ENCODE measurements at regions not wholly inside any gene's neighbourhood (a gene's known extent, or its start where the extent isn't known, plus 50 kb on each side); places are given as distances from the start of the nearest gene placed in this dataset.
"Not testable (repeated sequence)": the region's sequence is repeated elsewhere in the genome, so short reads cannot be mapped to it uniquely, and the experiment has no call there.

DNA sequence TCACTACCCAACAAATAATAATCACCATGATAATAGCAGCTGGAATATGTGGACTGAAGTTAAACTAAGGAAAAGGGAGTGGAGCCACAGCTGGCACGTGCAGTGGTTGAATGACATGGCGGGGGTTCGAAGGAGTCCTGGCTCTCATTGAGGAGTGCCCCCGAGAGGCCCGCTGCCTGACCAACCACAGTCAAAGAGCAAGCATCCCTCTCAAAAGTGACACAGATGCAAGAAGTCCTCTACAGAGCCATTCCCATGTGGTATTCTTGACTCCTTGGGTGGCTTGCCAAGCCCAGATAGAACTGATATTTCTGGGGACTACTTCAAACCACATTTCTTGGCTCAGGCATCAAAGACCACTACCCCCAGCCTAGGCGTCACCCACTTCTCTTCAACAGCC, 405.1 kb downstream of the TNS1 start:
- H3K79me2 ChIP-seq (ENCODE audit: control insufficient read depth, insufficient read depth, low read length): no peaks in the 10 kb centered on the region
- no peak overlapping the region for H3K4me3 ChIP-seq (ENCODE audit: low read length)
- no peaks in the 10 kb centered on the region for H3K36me3 ChIP-seq (ENCODE audit: control insufficient read depth, insufficient read depth, low read length)
- no peak overlapping the region for H3K9ac ChIP-seq (ENCODE audit: low read length)
- H3K4ac ChIP-seq (ENCODE audit: low read depth, low read length): no peak overlapping the region
- no peak overlapping the region for H4K5ac ChIP-seq (ENCODE audit: low read length)
- no peaks in the 10 kb centered on the region for H3K27me3 ChIP-seq (ENCODE audit: insufficient read depth, low read length, poor library complexity)
- WGBS (ENCODE audit: extremely low coverage, insufficient coverage, low lambda C conversion rate): no CpG with 5 or more reads among the region's 6 CpGs
- no peak overlapping the region for H2BK5ac ChIP-seq (ENCODE audit: low read length)
- H3K27ac ChIP-seq (ENCODE audit: low read depth, low read length): no peak overlapping the region
- no peaks in the 10 kb centered on the region for H3K79me1 ChIP-seq (ENCODE audit: low read length)
- H2BK15ac ChIP-seq (replicated peaks; ENCODE audit: low read depth): no peak overlapping the region
- no peak overlapping the region for H3K23ac ChIP-seq (ENCODE audit: low read length)
- H3K4me1 ChIP-seq (ENCODE audit: control insufficient read depth, low read depth, low read length): peaks cover 2% of the 10 kb centered on the region
- no peak overlapping the region for H2AK5ac ChIP-seq (ENCODE audit: low read length)
- no peak overlapping the region for H2BK120ac ChIP-seq (ENCODE audit: low read depth, low read length)
- H3K56ac ChIP-seq (ENCODE audit: low read length): no peak overlapping the region
- no peak overlapping the region for H4K8ac ChIP-seq (ENCODE audit: low read depth, low read length)
- no peak overlapping the region for H3K18ac ChIP-seq (ENCODE audit: low read length)
- no peak overlapping the region for H3K4me2 ChIP-seq (ENCODE audit: low read length)
- DNase-seq: no peak

DNA sequence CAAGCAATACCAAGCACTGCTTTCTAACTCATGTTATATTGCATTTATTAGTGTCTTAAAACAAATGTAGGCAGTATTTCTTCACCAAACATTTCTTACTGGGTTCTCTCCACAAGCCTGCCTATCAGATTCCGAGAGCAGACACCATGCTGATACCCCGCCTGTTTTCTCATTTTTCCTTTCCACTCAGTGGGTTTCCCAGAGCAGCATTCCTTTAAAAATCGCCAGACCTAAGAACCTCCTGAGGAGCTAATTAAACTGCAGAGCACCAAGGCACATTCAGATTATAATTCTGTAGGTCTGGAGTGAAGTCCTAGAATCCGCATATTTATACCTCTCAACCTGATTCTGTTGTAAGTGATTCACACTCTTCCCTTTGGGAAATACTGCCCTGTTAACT, 405.6 kb downstream of the TNS1 start:
- H2BK15ac ChIP-seq (replicated peaks; ENCODE audit: low read depth): no peak overlapping the region
- H4K8ac ChIP-seq (ENCODE audit: low read depth, low read length): no peak overlapping the region
- H3K79me2 ChIP-seq (ENCODE audit: control insufficient read depth, insufficient read depth, low read length): no peaks in the 10 kb centered on the region
- H3K4me1 ChIP-seq (ENCODE audit: control insufficient read depth, low read depth, low read length): peaks cover 2% of the 10 kb centered on the region
- H3K79me1 ChIP-seq (ENCODE audit: low read length): no peaks in the 10 kb centered on the region
- H3K9ac ChIP-seq (ENCODE audit: low read length): no peak overlapping the region
- no peak overlapping the region for H3K4me3 ChIP-seq (ENCODE audit: low read length)
- H2BK5ac ChIP-seq (ENCODE audit: low read length): no peak overlapping the region
- H3K18ac ChIP-seq (ENCODE audit: low read length): no peak overlapping the region
- H3K4me2 ChIP-seq (ENCODE audit: low read length): no peak overlapping the region
- H2BK120ac ChIP-seq (ENCODE audit: low read depth, low read length): no peak overlapping the region
- H4K5ac ChIP-seq (ENCODE audit: low read length): no peak overlapping the region
- H3K36me3 ChIP-seq (ENCODE audit: control insufficient read depth, insufficient read depth, low read length): no peaks in the 10 kb centered on the region
- no peak overlapping the region for H3K56ac ChIP-seq (ENCODE audit: low read length)
- DNase-seq: peak; percentile 47
- no peak overlapping the region for H2AK5ac ChIP-seq (ENCODE audit: low read length)
- no CpG with 5 or more reads among the region's 4 CpGs for WGBS (ENCODE audit: extremely low coverage, insufficient coverage, low lambda C conversion rate)
- H3K4ac ChIP-seq (ENCODE audit: low read depth, low read length): no peak overlapping the region
- H3K23ac ChIP-seq (ENCODE audit: low read length): no peak overlapping the region
- H3K27ac ChIP-seq (ENCODE audit: low read depth, low read length): no peak overlapping the region
- H3K27me3 ChIP-seq (ENCODE audit: insufficient read depth, low read length, poor library complexity): no peaks in the 10 kb centered on the region

DNA sequence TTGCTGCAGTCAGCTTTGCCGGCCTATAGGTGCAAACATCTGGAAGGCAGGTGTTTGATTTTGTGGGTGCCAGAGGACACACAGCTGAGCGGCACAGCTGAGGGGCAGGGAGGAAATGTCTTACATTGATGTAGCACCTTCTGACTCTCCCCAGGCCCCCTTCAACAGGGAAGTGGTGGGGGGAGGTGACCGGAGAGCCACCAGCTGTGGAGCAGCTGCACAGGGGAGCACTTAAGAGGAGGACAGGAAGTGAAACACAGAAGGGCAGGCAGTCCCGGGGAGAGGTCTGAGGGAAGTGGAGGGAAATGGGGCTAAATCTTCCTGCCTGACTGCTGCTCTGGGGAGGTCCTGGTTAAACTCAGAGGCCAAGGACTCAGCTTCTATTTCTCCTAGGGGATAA, 409.1 kb downstream of the TNS1 start:
- H3K4me2 ChIP-seq (ENCODE audit: low read length): no peak overlapping the region
- H3K18ac ChIP-seq (ENCODE audit: low read length): no peak overlapping the region
- no peaks in the 10 kb centered on the region for H3K79me2 ChIP-seq (ENCODE audit: control insufficient read depth, insufficient read depth, low read length)
- DNase-seq: peak; percentile 15
- H2BK15ac ChIP-seq (replicated peaks; ENCODE audit: low read depth): no peak overlapping the region
- no peak overlapping the region for H3K9ac ChIP-seq (ENCODE audit: low read length)
- no peak overlapping the region for H3K4ac ChIP-seq (ENCODE audit: low read depth, low read length)
- no peak overlapping the region for H3K23ac ChIP-seq (ENCODE audit: low read length)
- H3K27ac ChIP-seq (ENCODE audit: low read depth, low read length): no peak overlapping the region
- no peaks in the 10 kb centered on the region for H3K79me1 ChIP-seq (ENCODE audit: low read length)
- no CpG with 5 or more reads among the region's 4 CpGs for WGBS (ENCODE audit: extremely low coverage, insufficient coverage, low lambda C conversion rate)
- H2AK5ac ChIP-seq (ENCODE audit: low read length): no peak overlapping the region
- H2BK120ac ChIP-seq (ENCODE audit: low read depth, low read length): no peak overlapping the region
- peaks cover 2% of the 10 kb centered on the region for H3K4me1 ChIP-seq (ENCODE audit: control insufficient read depth, low read depth, low read length)
- no peaks in the 10 kb centered on the region for H3K36me3 ChIP-seq (ENCODE audit: control insufficient read depth, insufficient read depth, low read length)
- H3K27me3 ChIP-seq (ENCODE audit: insufficient read depth, low read length, poor library complexity): no peaks in the 10 kb centered on the region
- no peak overlapping the region for H4K5ac ChIP-seq (ENCODE audit: low read length)
- H3K4me3 ChIP-seq (ENCODE audit: low read length): no peak overlapping the region
- H3K56ac ChIP-seq (ENCODE audit: low read length): no peak overlapping the region
- no peak overlapping the region for H4K8ac ChIP-seq (ENCODE audit: low read depth, low read length)
- no peak overlapping the region for H2BK5ac ChIP-seq (ENCODE audit: low read length)

DNA sequence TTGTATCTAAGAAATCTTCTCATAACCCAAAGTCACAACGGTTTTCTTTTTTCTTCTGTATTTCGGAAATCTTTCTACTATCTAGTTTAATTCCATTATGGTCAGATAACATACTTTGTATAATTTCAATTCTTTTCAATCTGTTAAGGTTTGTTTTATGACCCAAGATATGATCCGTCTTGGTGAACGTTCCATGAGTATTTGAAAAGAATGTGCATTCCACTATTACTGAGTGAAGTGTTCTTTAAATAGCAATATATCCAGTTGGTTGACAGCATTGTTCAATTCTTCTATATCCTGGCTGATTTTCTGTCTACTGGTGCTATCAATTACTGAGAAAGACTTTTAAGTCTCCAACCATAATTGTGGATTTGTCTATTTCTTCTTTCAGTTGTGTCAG, 414.5 kb downstream of the TNS1 start:
- no peak overlapping the region for H4K5ac ChIP-seq (ENCODE audit: low read length)
- H3K27ac ChIP-seq (ENCODE audit: low read depth, low read length): no peak overlapping the region
- no peak overlapping the region for H4K8ac ChIP-seq (ENCODE audit: low read depth, low read length)
- H3K9ac ChIP-seq (ENCODE audit: low read length): no peak overlapping the region
- H2BK120ac ChIP-seq (ENCODE audit: low read depth, low read length): no peak overlapping the region
- H3K18ac ChIP-seq (ENCODE audit: low read length): no peak overlapping the region
- no peak for DNase-seq
- no peak overlapping the region for H3K4me2 ChIP-seq (ENCODE audit: low read length)
- H3K23ac ChIP-seq (ENCODE audit: low read length): no peak overlapping the region
- H2BK15ac ChIP-seq (replicated peaks; ENCODE audit: low read depth): no peak overlapping the region
- no peak overlapping the region for H3K4me3 ChIP-seq (ENCODE audit: low read length)
- H3K4me1 ChIP-seq (ENCODE audit: control insufficient read depth, low read depth, low read length): no peaks in the 10 kb centered on the region
- no CpG with 5 or more reads among the region's 4 CpGs for WGBS (ENCODE audit: extremely low coverage, insufficient coverage, low lambda C conversion rate)
- no peak overlapping the region for H3K56ac ChIP-seq (ENCODE audit: low read length)
- H3K79me1 ChIP-seq (ENCODE audit: low read length): no peaks in the 10 kb centered on the region
- no peak overlapping the region for H3K4ac ChIP-seq (ENCODE audit: low read depth, low read length)
- H2AK5ac ChIP-seq (ENCODE audit: low read length): no peak overlapping the region
- H3K79me2 ChIP-seq (ENCODE audit: control insufficient read depth, insufficient read depth, low read length): no peaks in the 10 kb centered on the region
- no peaks in the 10 kb centered on the region for H3K36me3 ChIP-seq (ENCODE audit: control insufficient read depth, insufficient read depth, low read length)
- no peak overlapping the region for H2BK5ac ChIP-seq (ENCODE audit: low read length)
- no peaks in the 10 kb centered on the region for H3K27me3 ChIP-seq (ENCODE audit: insufficient read depth, low read length, poor library complexity)

DNA sequence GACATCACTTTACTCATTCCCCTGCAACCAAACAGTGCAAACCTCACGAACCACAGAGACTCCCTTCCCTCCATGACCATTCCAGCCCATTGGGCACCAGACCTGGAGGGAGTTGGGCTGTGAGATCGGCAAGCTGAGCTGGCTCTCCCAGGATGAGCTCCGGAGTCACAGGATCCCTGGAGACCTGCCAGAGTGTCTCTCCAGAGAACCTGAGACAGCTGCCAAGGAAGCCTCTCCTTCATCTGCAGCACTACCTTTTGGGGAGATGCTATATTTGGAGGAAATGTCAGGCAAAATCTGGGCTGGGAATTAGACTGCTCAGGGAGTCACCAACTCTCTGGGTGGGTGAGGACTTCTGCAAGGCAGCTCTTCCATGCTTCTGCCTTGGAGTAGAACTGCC, 417.4 kb downstream of the TNS1 start:
- H3K56ac ChIP-seq (ENCODE audit: low read length): no peak overlapping the region
- no peak overlapping the region for H4K5ac ChIP-seq (ENCODE audit: low read length)
- no peak overlapping the region for H2BK5ac ChIP-seq (ENCODE audit: low read length)
- no peak overlapping the region for H2AK5ac ChIP-seq (ENCODE audit: low read length)
- no peaks in the 10 kb centered on the region for H3K79me2 ChIP-seq (ENCODE audit: control insufficient read depth, insufficient read depth, low read length)
- no peaks in the 10 kb centered on the region for H3K4me1 ChIP-seq (ENCODE audit: control insufficient read depth, low read depth, low read length)
- H3K4ac ChIP-seq (ENCODE audit: low read depth, low read length): no peak overlapping the region
- H3K23ac ChIP-seq (ENCODE audit: low read length): no peak overlapping the region
- no peak overlapping the region for H3K4me2 ChIP-seq (ENCODE audit: low read length)
- H3K27me3 ChIP-seq (ENCODE audit: insufficient read depth, low read length, poor library complexity): no peaks in the 10 kb centered on the region
- H3K27ac ChIP-seq (ENCODE audit: low read depth, low read length): no peak overlapping the region
- H2BK15ac ChIP-seq (replicated peaks; ENCODE audit: low read depth): no peak overlapping the region
- no CpG with 5 or more reads among the region's 3 CpGs for WGBS (ENCODE audit: extremely low coverage, insufficient coverage, low lambda C conversion rate)
- H3K9ac ChIP-seq (ENCODE audit: low read length): no peak overlapping the region
- H3K79me1 ChIP-seq (ENCODE audit: low read length): no peaks in the 10 kb centered on the region
- no peak overlapping the region for H2BK120ac ChIP-seq (ENCODE audit: low read depth, low read length)
- H3K18ac ChIP-seq (ENCODE audit: low read length): no peak overlapping the region
- no peak overlapping the region for H4K8ac ChIP-seq (ENCODE audit: low read depth, low read length)
- H3K36me3 ChIP-seq (ENCODE audit: control insufficient read depth, insufficient read depth, low read length): no peaks in the 10 kb centered on the region
- H3K4me3 ChIP-seq (ENCODE audit: low read length): no peak overlapping the region
- DNase-seq: no peak

DNA sequence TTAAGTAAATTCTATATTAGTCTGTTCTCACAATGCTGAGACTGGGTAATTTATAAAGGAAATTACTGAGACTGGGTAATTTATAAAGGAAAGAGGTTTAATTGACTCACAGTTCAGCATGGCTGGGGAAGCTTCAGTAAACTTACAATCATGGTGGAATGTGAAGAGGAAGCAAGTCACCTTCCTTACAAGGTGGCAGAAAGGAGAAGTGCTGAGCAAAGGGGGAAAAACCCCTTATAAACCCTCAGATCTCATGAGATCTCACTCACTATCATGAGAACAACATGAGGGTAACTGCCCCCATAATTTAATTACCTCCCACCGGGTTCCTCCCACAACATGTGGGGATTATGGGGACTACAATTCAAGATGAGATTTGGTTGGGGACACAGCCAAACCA, 422.4 kb downstream of the TNS1 start:
- H3K79me2 ChIP-seq (ENCODE audit: control insufficient read depth, insufficient read depth, low read length); H4K8ac ChIP-seq (ENCODE audit: low read depth, low read length); H3K36me3 ChIP-seq (ENCODE audit: control insufficient read depth, insufficient read depth, low read length); H3K4me2 ChIP-seq (ENCODE audit: low read length); H3K4me1 ChIP-seq (ENCODE audit: control insufficient read depth, low read depth, low read length); H3K56ac ChIP-seq (ENCODE audit: low read length); H3K79me1 ChIP-seq (ENCODE audit: low read length); H3K27ac ChIP-seq (ENCODE audit: low read depth, low read length); DNase-seq; H2BK120ac ChIP-seq (ENCODE audit: low read depth, low read length); H2BK15ac ChIP-seq (replicated peaks; ENCODE audit: low read depth); H2AK5ac ChIP-seq (ENCODE audit: low read length); H3K4me3 ChIP-seq (ENCODE audit: low read length); H3K23ac ChIP-seq (ENCODE audit: low read length); H2BK5ac ChIP-seq (ENCODE audit: low read length); H3K9ac ChIP-seq (ENCODE audit: low read length); H3K18ac ChIP-seq (ENCODE audit: low read length); H3K4ac ChIP-seq (ENCODE audit: low read depth, low read length); H4K5ac ChIP-seq (ENCODE audit: low read length); H3K27me3 ChIP-seq (ENCODE audit: insufficient read depth, low read length, poor library complexity): not testable (repeated sequence)
- no CpG with 5 or more reads among the region's 1 CpG for WGBS (ENCODE audit: extremely low coverage, insufficient coverage, low lambda C conversion rate)
